ENCODE measurements at regions not wholly inside any gene's neighbourhood (a gene's known extent, or its start where the extent isn't known, plus 50 kb on each side); places are given as distances from the start of the nearest gene placed in this dataset.

GRCh38 chr3:36201546-36201945, 178.8 kb upstream of the STAC start:
- Histone ChIP-seq H3K4me1 (ENCODE audit: control insufficient read depth, extremely low read depth, insufficient read depth, low read length) (no peaks in the 10 kb centered on the region), H3K79me2 (ENCODE audit: control insufficient read depth, insufficient read depth, low read length) (no peaks in the 10 kb centered on the region), H3K9ac (ENCODE audit: insufficient read depth, low read length) (no peak overlapping the region), H2AFZ (ENCODE audit: low read length) (no peak overlapping the region), H3K4me2 (ENCODE audit: extremely low read depth, insufficient read depth, low read length) (no peak overlapping the region), H3K9me3 (ENCODE audit: control insufficient read depth, insufficient read depth, low read depth, low read length) (no peaks in the 10 kb centered on the region), H3K4me3 (replicated peaks in 1 of 4; ENCODE audit: control extremely low read depth in 1 of 4, insufficient read depth in 1 of 4, low read depth in 3 of 4, low read length in 4 of 4) (no peak overlapping the region), H3K27me3 (ENCODE audit: control insufficient read depth, insufficient read depth, low read length) (no peaks in the 10 kb centered on the region), H3K27ac (ENCODE audit: insufficient read depth, low read length) (no peak overlapping the region), H4K20me1 (ENCODE audit: control insufficient read depth, extremely low read depth, insufficient read depth, low read length) (no peaks in the 10 kb centered on the region), H3K36me3 (ENCODE audit: control insufficient read depth, insufficient read depth, low read length) (no peaks in the 10 kb centered on the region)
- TF ChIP-seq CTCF (conservative IDR thresholded peaks at IDR 0.05 in 1 of 2, IDR thresholded peaks at IDR 0.05 in 1 of 2; ENCODE audit: low read depth in 1 of 2, low read length in 2 of 2) (no peak), EZH2 (IDR thresholded peaks at IDR 0.05; ENCODE audit: low read length, missing control alignments) (no peak)
- DNase-seq (ENCODE audit: low read depth in 2 of 2): no peak

- Histone ChIP-seq H3K4me1 (ENCODE audit: control insufficient read depth, extremely low read depth, insufficient read depth, low read length) (peaks cover 2% of the 10 kb centered on the region), H3K4me2 (ENCODE audit: extremely low read depth, insufficient read depth, low read length) (no peak overlapping the region), H4K20me1 (ENCODE audit: control insufficient read depth, extremely low read depth, insufficient read depth, low read length) (no peaks in the 10 kb centered on the region), H3K27ac (ENCODE audit: insufficient read depth, low read length) (no peak overlapping the region), H3K9me3 (ENCODE audit: control insufficient read depth, insufficient read depth, low read depth, low read length) (no peaks in the 10 kb centered on the region), H3K4me3 (replicated peaks in 1 of 4; ENCODE audit: control extremely low read depth in 1 of 4, insufficient read depth in 1 of 4, low read depth in 3 of 4, low read length in 4 of 4) (no peak overlapping the region), H3K36me3 (ENCODE audit: control insufficient read depth, insufficient read depth, low read length) (no peaks in the 10 kb centered on the region), H3K27me3 (ENCODE audit: control insufficient read depth, insufficient read depth, low read length) (no peaks in the 10 kb centered on the region), H3K9ac (ENCODE audit: insufficient read depth, low read length) (no peak overlapping the region), H3K79me2 (ENCODE audit: control insufficient read depth, insufficient read depth, low read length) (no peaks in the 10 kb centered on the region), H2AFZ (ENCODE audit: low read length) (no peak overlapping the region)
- DNase-seq (ENCODE audit: low read depth in 2 of 2): no peak
- no peak for TF ChIP-seq CTCF (conservative IDR thresholded peaks at IDR 0.05 in 1 of 2, IDR thresholded peaks at IDR 0.05 in 1 of 2; ENCODE audit: low read depth in 1 of 2, low read length in 2 of 2)
- TF ChIP-seq EZH2 (IDR thresholded peaks at IDR 0.05; ENCODE audit: low read length, missing control alignments): no peak
These were observed 173.2 kb upstream of the STAC start for GRCh38 chr3:36206956-36207580.

- Histone ChIP-seq H3K27ac (ENCODE audit: insufficient read depth, low read length) (no peak overlapping the region), H3K36me3 (ENCODE audit: control insufficient read depth, insufficient read depth, low read length) (no peaks in the 10 kb centered on the region), H3K27me3 (ENCODE audit: control insufficient read depth, insufficient read depth, low read length) (no peaks in the 10 kb centered on the region), H4K20me1 (ENCODE audit: control insufficient read depth, extremely low read depth, insufficient read depth, low read length) (no peaks in the 10 kb centered on the region), H3K9ac (ENCODE audit: insufficient read depth, low read length) (no peak overlapping the region), H3K9me3 (ENCODE audit: control insufficient read depth, insufficient read depth, low read depth, low read length) (no peaks in the 10 kb centered on the region), H3K4me3 (replicated peaks in 1 of 4; ENCODE audit: control extremely low read depth in 1 of 4, insufficient read depth in 1 of 4, low read depth in 3 of 4, low read length in 4 of 4) (no peak overlapping the region), H3K4me2 (ENCODE audit: extremely low read depth, insufficient read depth, low read length) (no peak overlapping the region), H2AFZ (ENCODE audit: low read length) (no peak overlapping the region), H3K4me1 (ENCODE audit: control insufficient read depth, extremely low read depth, insufficient read depth, low read length) (peaks cover 3% of the 10 kb centered on the region), H3K79me2 (ENCODE audit: control insufficient read depth, insufficient read depth, low read length) (no peaks in the 10 kb centered on the region)
- DNase-seq (ENCODE audit: low read depth in 2 of 2): no peak
- TF ChIP-seq EZH2 (IDR thresholded peaks at IDR 0.05; ENCODE audit: low read length, missing control alignments) (no peak), CTCF (conservative IDR thresholded peaks at IDR 0.05 in 1 of 2, IDR thresholded peaks at IDR 0.05 in 1 of 2; ENCODE audit: low read depth in 1 of 2, low read length in 2 of 2) (no peak)
These were observed 169.3 kb upstream of the STAC start for GRCh38 chr3:36210840-36211651.
